Tibial nerve (tissue), 3 donors: ENCODE measurements at regions not wholly inside any gene's neighbourhood (a gene's known extent, or its start where the extent isn't known, plus 50 kb on each side); places are given as distances from the start of the nearest gene placed in this dataset.
"Not testable (repeated sequence)": the region's sequence is repeated elsewhere in the genome, so short reads cannot be mapped to it uniquely, and the experiment has no call there.

Source experiments
- POLR2A ChIP-seq, 2 donors: fragments of 450-650 bp; IDR thresholded peaks; one replicate each; pipeline ENCODE4 v1.6.1; 2017; ENCODE audit warnings: antibody characterized with exemption in 2 of 2, mild to moderate bottlenecking in 2 of 2, moderate library complexity in 2 of 2
- TF ChIP-seq, protein P1 (sequence below), 5 experiments: fragments of 200-600 bp in 3 of 5; fragments of 450-650 bp in 2 of 5; sonication (generic) in 3 of 5; IDR thresholded peaks; one replicate each; pipeline ENCODE4 v1.5.1; 2016 to 2019; ENCODE audit warnings: antibody characterized with exemption in 5 of 5, mild to moderate bottlenecking in 3 of 5, moderate library complexity in 2 of 5

DNA sequence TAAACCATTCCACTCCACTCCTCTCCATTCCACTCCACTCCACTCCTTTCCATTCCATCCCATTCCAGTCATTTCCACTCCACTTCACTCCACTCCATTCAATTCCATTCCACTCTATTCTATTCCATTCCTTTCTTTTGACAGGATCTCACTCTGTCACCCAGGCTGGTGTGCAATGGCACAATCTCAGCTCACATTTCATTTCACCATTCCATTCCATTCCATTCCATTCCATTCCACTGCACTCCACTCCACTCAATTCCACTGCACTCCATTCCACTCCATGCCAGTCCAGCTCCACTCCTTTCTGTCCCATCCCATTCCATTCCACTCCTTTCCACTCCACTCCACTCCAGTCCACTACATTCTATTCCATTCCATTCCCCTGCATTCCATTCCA lies 638.6 kb downstream of the TP53TG3F start:
- TF ChIP-seq, protein P1, sequence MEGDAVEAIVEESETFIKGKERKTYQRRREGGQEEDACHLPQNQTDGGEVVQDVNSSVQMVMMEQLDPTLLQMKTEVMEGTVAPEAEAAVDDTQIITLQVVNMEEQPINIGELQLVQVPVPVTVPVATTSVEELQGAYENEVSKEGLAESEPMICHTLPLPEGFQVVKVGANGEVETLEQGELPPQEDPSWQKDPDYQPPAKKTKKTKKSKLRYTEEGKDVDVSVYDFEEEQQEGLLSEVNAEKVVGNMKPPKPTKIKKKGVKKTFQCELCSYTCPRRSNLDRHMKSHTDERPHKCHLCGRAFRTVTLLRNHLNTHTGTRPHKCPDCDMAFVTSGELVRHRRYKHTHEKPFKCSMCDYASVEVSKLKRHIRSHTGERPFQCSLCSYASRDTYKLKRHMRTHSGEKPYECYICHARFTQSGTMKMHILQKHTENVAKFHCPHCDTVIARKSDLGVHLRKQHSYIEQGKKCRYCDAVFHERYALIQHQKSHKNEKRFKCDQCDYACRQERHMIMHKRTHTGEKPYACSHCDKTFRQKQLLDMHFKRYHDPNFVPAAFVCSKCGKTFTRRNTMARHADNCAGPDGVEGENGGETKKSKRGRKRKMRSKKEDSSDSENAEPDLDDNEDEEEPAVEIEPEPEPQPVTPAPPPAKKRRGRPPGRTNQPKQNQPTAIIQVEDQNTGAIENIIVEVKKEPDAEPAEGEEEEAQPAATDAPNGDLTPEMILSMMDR (IDR thresholded peaks at IDR 0.05), result not testable (repeated sequence)
- not testable (repeated sequence) for TF ChIP-seq POLR2A (IDR thresholded peaks at IDR 0.05)
